ENCODE measurements at regions not wholly inside any gene's neighbourhood (a gene's known extent, or its start where the extent isn't known, plus 50 kb on each side); places are given as distances from the start of the nearest gene placed in this dataset.

GRCh38 chr5:18097817-18098216, 463.6 kb downstream of the TAF11L14 start:
- TF ChIP-seq, protein P1, sequence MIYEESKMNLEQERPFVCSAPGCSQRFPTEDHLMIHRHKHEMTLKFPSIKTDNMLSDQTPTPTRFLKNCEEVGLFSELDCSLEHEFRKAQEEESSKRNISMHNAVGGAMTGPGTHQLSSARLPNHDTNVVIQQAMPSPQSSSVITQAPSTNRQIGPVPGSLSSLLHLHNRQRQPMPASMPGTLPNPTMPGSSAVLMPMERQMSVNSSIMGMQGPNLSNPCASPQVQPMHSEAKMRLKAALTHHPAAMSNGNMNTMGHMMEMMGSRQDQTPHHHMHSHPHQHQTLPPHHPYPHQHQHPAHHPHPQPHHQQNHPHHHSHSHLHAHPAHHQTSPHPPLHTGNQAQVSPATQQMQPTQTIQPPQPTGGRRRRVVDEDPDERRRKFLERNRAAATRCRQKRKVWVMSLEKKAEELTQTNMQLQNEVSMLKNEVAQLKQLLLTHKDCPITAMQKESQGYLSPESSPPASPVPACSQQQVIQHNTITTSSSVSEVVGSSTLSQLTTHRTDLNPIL (CRISPR knock-in tag; IDR thresholded peaks at IDR 0.05; ENCODE audit: low read depth): no peak
- TF ChIP-seq TSHZ2 (CRISPR knock-in tag; IDR thresholded peaks at IDR 0.05) (no peak), TCF4 (CRISPR knock-in tag; IDR thresholded peaks at IDR 0.05; ENCODE audit: borderline replicate concordance) (no peak), POU6F1 (CRISPR knock-in tag; IDR thresholded peaks at IDR 0.05; ENCODE audit: borderline replicate concordance, low read depth) (no peak), SNAI2 (CRISPR knock-in tag; IDR thresholded peaks at IDR 0.05) (no peak), BACH2 (CRISPR knock-in tag; IDR thresholded peaks at IDR 0.05; ENCODE audit: borderline replicate concordance) (no peak), ZNF70 (CRISPR knock-in tag; IDR thresholded peaks at IDR 0.05) (no peak), ESRRG (CRISPR knock-in tag; IDR thresholded peaks at IDR 0.05) (no peak), ZFP3 (CRISPR knock-in tag; IDR thresholded peaks at IDR 0.05) (no peak), ARNTL (CRISPR knock-in tag; IDR thresholded peaks at IDR 0.05; ENCODE audit: borderline replicate concordance, low read depth) (no peak), CSDC2 (CRISPR knock-in tag; IDR thresholded peaks at IDR 0.05) (no peak), ZC3H10 (CRISPR knock-in tag; IDR thresholded peaks at IDR 0.05) (no peak)
